ENCODE measurements at regions not wholly inside any gene's neighbourhood (a gene's known extent, or its start where the extent isn't known, plus 50 kb on each side); places are given as distances from the start of the nearest gene placed in this dataset.

DNA sequence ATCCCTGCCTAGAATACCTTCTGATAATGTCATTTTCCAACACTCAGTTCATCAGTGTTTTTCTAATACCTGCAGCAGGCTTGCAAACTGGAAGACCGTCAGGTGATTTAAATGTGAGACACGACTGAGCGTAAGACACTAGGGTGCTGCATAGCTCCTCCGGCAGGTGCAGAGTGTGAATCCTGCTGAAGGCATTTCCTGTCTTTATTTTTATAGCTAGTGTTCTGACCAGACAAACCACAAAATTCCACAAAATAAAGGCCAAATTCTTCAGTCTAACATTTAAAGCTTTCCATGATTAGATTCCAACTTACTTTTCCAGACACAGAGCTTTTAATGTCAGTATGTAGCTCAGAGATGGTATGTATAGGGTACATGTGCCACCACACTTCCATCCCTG is 70.7 kb downstream of the BBS10 start:
- no peaks in the 10 kb centered on the region for H3K27me3 ChIP-seq
- H3K9me3 ChIP-seq: no peaks in the 10 kb centered on the region
- H3K4me3 ChIP-seq: no peak overlapping the region
- no peak for DNase-seq (ENCODE audit: extremely low spot score in 2 of 2)
- no peaks in the 10 kb centered on the region for H3K4me1 ChIP-seq
- H3K36me3 ChIP-seq: no peaks in the 10 kb centered on the region
- H3K27ac ChIP-seq: no peak overlapping the region
- no peak for TF ChIP-seq POLR2AphosphoS5 (IDR thresholded peaks at IDR 0.05; ENCODE audit: insufficient read depth in 1 of 2, low read depth in 1 of 2)
- TF ChIP-seq, protein P1, sequence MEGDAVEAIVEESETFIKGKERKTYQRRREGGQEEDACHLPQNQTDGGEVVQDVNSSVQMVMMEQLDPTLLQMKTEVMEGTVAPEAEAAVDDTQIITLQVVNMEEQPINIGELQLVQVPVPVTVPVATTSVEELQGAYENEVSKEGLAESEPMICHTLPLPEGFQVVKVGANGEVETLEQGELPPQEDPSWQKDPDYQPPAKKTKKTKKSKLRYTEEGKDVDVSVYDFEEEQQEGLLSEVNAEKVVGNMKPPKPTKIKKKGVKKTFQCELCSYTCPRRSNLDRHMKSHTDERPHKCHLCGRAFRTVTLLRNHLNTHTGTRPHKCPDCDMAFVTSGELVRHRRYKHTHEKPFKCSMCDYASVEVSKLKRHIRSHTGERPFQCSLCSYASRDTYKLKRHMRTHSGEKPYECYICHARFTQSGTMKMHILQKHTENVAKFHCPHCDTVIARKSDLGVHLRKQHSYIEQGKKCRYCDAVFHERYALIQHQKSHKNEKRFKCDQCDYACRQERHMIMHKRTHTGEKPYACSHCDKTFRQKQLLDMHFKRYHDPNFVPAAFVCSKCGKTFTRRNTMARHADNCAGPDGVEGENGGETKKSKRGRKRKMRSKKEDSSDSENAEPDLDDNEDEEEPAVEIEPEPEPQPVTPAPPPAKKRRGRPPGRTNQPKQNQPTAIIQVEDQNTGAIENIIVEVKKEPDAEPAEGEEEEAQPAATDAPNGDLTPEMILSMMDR (IDR thresholded peaks at IDR 0.05): no peak
- TF ChIP-seq POLR2A (IDR thresholded peaks at IDR 0.05): no peak
- intact Hi-C loops (cut with DNase I): no loop called here

DNA sequence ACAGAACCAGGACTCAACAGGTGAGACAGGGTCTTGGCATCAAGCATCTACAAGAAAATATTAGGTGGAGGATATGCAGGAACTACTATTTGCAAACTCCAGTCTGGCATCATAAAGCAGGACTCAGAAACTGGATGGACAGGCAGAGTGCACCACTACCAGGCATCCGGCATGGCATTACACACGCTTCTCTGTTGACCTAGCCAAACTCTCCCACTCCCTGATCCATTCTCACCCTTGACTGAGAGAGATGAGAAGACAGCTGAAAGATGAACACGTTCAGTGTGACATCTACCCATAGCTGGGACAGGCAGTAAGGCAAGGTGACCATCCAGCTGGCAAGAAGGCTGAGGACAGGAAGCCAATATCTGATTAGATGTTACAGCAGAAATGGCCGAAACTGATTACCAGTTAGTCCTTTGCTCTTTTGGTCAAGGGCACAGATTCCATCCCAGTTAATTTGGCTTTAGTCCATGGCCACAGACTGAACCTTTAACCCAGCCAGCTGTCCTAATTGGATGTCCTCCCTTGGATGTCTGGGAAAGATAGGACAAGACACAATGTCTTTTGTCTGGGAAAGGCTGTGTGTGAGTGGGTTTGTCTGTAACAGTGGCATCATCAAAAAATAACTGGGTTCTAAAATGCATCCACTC is 71.6 kb downstream of the BBS10 start:
- TF ChIP-seq POLR2A (IDR thresholded peaks at IDR 0.05): no peak
- TF ChIP-seq POLR2AphosphoS5 (IDR thresholded peaks at IDR 0.05; ENCODE audit: insufficient read depth in 1 of 2, low read depth in 1 of 2): no peak
- TF ChIP-seq, protein P1 (IDR thresholded peaks at IDR 0.05): no peak
- H3K27ac ChIP-seq: no peak overlapping the region
- intact Hi-C loops (cut with DNase I): no loop called here
- no peaks in the 10 kb centered on the region for H3K4me1 ChIP-seq
- DNase-seq (ENCODE audit: extremely low spot score in 2 of 2): no peak
- no peak overlapping the region for H3K4me3 ChIP-seq
- no peaks in the 10 kb centered on the region for H3K27me3 ChIP-seq
- H3K36me3 ChIP-seq: no peaks in the 10 kb centered on the region
- H3K9me3 ChIP-seq: no peaks in the 10 kb centered on the region

DNA sequence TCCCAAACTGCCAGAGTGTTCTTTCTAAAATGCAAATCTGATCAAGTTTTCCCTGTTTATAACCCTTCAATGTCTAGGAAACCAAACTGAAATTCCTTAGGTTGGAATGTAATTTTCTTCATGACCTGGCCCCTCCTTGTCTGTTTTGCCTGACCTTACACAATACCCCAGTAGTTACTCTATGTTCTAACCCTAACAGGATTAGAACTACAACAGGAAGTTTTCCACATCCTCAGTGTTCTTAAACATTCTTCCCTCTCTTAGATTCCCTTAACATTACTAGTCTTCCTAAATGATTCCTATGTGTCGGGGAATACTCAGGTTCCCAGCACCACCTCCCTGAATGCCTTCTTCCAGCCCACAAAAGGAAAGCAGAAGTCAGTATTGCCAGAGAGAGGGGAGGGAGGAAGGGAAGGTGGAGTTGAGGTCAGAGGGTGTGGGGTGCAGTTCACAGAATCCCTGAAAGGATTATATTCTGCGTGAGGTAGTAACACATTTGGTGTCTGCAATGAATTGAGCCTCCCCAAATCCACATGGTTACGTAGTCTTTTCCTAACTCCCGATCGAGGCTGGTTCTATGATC is 72.6 kb downstream of the BBS10 start:
- TF ChIP-seq, protein P1 (IDR thresholded peaks at IDR 0.05): no peak
- TF ChIP-seq POLR2A (IDR thresholded peaks at IDR 0.05): no peak
- no peak for TF ChIP-seq POLR2AphosphoS5 (IDR thresholded peaks at IDR 0.05; ENCODE audit: insufficient read depth in 1 of 2, low read depth in 1 of 2)
- Histone ChIP-seq H3K27me3 (no peaks in the 10 kb centered on the region), H3K36me3 (no peaks in the 10 kb centered on the region), H3K4me1 (no peaks in the 10 kb centered on the region), H3K27ac (no peak overlapping the region), H3K9me3 (no peaks in the 10 kb centered on the region), H3K4me3 (no peak overlapping the region)
- intact Hi-C loops (cut with DNase I): no loop called here
- DNase-seq (ENCODE audit: extremely low spot score in 2 of 2): no peak

DNA sequence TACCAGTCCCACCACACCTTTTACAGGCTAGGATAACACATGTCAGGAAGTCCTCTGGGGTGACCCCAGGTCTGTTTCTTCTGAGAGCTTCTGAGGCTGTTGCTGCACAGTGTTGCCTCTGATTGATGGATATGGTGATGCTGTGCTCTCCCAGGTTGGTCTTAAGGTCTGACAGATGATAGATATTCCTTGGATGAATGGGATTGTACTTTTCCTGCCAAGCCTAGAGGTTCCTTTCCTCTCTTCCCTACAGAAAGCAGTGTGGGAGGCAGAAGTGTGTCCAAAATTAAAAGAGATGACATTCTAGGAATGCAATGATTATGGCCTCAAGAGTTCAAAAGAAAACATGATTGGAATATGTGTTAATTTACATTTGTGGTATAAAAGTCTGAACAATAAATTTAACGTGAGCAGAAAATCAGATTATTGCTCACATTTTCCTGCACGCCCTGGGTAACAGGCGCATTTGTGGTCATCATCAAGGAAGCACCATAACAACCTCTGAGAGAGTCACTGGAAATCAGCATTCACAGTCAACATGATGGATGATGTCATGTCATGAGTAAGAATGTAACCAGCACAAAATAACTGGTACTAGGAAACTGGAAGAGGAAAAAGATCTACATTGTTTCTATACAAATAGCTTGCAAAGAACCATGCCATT is 73.7 kb downstream of the BBS10 start:
- intact Hi-C loops (cut with DNase I): no loop called here
- no peak for DNase-seq (ENCODE audit: extremely low spot score in 2 of 2)
- Histone ChIP-seq H3K27ac (no peak overlapping the region), H3K27me3 (no peaks in the 10 kb centered on the region), H3K4me1 (no peaks in the 10 kb centered on the region), H3K4me3 (no peak overlapping the region), H3K9me3 (no peaks in the 10 kb centered on the region), H3K36me3 (no peaks in the 10 kb centered on the region)
- no peak for TF ChIP-seq POLR2A (IDR thresholded peaks at IDR 0.05)
- TF ChIP-seq, protein P1 (IDR thresholded peaks at IDR 0.05): no peak
- no peak for TF ChIP-seq POLR2AphosphoS5 (IDR thresholded peaks at IDR 0.05; ENCODE audit: insufficient read depth in 1 of 2, low read depth in 1 of 2)

DNA sequence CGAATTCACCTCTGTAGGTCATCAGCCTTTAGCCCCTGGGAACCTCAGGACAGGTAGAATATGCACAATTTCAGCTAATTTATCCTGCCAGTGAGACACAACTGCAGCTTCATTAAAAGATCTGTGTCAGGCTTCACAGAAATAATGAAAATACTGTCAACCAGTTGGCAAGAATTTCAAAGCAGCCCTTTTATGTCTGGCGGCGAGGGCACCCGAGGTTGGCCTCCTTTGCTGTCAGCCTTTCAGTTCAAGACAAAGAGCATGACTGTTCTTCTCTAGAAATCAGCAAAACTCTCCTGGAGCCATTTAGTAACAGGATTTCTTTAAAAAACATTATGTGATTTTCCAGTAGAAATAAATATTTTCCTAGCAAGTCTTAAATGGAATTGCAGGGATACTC is 75.9 kb downstream of the BBS10 start:
- Histone ChIP-seq H3K9me3 (no peaks in the 10 kb centered on the region), H3K27ac (no peak overlapping the region), H3K36me3 (no peaks in the 10 kb centered on the region), H3K4me3 (no peak overlapping the region), H3K27me3 (no peaks in the 10 kb centered on the region), H3K4me1 (no peaks in the 10 kb centered on the region)
- intact Hi-C loops (cut with DNase I): no loop called here
- no peak for DNase-seq (ENCODE audit: extremely low spot score in 2 of 2)
- TF ChIP-seq POLR2A (IDR thresholded peaks at IDR 0.05): no peak
- TF ChIP-seq, protein P1 (IDR thresholded peaks at IDR 0.05): no peak
- TF ChIP-seq POLR2AphosphoS5 (IDR thresholded peaks at IDR 0.05; ENCODE audit: insufficient read depth in 1 of 2, low read depth in 1 of 2): no peak

Measured in vagina (tissue), 2 donors.